Hematopoietic multipotent progenitor cell treated with erythropoietin and hydrocortisone succinate and interleukin-3 and kit ligand, for 4 days (in vitro differentiated cells): ENCODE measurements at regions not wholly inside any gene's neighbourhood (a gene's known extent, or its start where the extent isn't known, plus 50 kb on each side); places are given as distances from the start of the nearest gene placed in this dataset.

Experiments
- DNase-seq: peaks from one replicate; pipeline ENCODE4 v3.0.0-alpha.2; 2015

GRCh38 chr11:71201936-71202597, 50.3 kb downstream of the SHANK2 start:
- DNase-seq = no peak

- DNase-seq = no peak
These were observed 51.1 kb downstream of the SHANK2 start for GRCh38 chr11:71201231-71201630.

GRCh38 chr11:71200761-71201160, 51.6 kb downstream of the SHANK2 start:
- no peak for DNase-seq

DNA sequence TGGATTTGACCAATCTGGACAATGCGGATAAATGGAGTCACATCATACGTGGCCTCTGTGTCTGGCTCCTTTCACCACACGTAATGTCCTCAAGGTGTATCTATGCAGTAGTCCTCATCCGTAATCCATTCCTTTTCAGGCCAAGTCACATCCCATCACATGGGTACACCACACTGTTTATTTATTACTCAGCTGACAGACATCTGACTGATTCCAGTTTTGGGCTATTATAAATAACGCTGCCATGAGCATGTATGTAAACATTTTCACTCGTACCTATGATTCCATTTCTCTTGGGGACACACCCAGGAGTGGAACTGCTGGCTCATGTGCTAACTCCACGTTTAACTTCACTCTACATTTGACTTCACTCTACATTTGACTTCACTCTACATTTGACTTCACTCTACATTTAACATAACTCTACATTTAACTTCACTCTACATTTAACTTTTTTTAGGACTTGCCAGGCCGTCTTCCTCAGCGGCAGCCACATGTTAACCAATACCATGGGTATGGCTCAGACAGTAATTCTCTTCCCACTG, 52.1 kb downstream of the SHANK2 start:
- DNase-seq = no peak

DNA sequence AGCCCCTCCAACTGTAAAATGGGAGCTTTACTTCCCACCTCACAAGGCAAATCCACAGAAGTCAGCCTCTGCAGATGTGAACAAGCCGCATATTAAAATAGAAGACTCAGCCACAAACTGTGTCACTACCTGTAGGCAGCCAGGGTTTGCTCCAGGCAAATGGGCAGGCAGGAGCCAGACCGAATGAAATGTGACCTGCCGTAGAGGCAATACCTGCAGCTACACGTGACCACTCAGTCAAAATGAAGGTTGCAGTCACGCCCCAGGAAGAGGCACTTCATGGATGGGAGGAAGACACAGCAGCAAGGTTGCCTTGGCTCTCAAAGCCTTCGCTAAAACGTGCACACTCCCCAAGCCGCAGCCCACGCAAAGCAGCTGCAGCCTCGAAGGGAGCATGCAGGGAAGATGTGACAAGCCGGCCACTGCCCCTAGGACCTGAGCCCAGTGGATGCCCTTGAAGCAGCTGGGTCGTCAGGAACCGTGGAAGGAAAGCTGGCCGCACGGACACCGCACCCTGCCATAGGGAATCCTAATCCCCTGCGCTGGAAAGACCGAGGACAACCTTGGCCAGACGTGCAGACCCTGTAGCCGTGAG, 53.1 kb downstream of the SHANK2 start:
- DNase-seq = no peak

DNA sequence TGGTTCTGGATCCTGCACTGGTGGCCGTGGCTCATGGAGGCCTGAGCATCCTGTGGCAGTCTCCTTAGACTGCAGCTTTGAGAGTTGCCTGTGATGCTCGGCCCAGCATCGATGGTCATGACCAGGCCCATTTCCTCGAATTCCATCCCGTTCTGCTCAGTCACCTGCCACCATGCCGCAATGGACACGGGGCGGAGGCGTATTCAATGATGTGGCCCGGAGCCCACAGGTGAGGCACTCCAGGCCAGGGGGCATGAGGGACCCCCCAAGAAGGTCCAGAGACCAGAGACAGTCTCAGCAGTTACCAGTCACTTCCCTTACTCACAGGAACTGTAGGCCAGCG, 53.6 kb downstream of the SHANK2 start:
- DNase-seq = no peak

DNA sequence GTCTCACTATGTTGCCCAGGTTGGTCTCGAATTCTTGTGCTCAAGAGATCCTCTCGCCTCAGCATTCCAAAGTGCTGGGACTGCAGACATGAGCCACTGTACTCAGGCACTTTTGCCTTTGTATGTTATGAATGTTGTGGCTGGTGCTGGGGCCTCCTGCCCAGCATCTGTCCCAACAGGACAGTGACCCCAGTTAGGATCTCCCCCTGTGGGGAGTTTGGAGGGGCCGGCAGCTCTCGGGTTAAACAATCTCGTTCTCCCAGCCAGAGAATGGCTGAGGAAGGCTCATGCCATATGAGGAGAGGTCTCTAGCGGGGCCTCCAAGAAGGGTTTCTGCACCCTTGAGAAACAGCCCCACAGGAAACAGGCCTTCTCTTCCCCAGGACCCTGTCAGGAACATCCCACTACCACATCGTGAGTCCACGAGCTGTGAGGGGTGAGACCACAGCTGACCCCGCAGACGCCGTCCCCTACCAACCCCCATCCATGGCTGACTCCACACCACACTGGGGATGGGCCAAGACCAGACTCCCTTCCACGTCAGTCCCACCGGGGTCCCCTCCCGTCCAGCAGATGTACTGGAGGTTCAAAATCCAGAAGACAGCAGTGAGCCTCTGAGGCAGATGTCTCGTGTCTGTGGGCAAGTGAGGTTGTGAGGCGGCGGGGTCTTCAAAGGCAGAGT, 54.1 kb downstream of the SHANK2 start:
- no peak for DNase-seq

DNA sequence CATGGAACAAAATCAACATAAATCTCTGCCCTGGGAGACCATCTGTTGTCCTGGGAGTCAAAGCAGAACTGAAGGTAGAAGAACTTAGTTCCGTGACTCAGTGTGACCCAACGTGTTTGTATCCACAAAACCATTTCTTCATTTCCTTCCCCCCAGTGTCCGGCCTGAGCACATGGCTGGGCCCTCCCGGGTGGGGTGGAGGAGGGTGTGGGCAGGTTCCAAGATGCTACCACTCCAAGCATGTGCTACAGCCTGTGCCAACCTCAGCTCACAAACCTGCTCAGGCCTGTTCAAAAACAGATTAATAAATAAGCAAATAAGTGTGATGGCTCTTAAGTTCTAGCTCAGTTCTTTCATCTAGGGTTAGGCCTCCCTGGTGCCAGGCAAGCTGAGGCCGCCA, 55.3 kb downstream of the SHANK2 start:
- DNase-seq = no peak

DNA sequence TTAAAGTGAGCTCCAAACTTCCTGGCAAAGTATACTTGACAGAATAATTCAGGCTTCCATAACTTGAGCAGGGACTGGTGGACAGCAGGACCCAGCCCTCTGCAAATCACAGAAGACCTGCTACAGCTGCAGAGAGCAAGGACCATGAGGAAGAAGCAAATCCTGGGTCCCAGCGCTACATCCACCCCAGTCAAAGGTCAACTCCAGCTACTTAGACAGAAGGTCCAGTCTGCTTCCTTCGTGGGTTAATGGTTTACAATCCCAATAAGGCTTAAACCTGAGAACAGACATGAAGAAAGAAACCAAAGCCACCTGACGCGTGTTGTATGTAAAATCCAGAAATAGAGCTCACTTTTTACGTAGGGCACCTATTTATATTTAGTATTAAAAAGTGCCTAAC, 57.7 kb downstream of the SHANK2 start:
- DNase-seq = no peak

- DNase-seq = no peak
These were observed 58.9 kb downstream of the SHANK2 start for GRCh38 chr11:71193431-71193830.

- no peak for DNase-seq
These were observed 59.7 kb downstream of the SHANK2 start for GRCh38 chr11:71192629-71193028.

GRCh38 chr11:71191201-71191600, 61.2 kb downstream of the SHANK2 start:
- DNase-seq = no peak

DNA sequence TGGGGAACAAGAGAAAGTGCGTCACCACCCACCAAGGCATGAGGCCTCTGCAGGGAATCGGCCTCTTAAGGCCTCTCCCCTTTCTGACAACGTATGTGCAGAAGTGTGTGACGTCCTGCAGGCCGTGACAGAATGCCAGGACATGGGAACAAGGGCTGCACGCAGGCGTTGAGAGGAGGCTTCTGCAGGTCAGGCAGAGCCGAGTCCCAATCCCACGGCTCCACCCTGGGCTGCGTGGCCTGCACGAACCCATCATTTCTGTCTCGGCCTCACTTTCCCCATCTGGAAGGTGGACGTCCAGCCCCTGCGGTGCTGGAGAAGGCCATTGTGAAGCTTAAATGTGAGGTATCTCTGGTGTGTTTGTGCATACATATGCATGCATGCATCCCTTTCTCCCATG, 61.8 kb downstream of the SHANK2 start:
- DNase-seq = no peak

- no peak for DNase-seq
These were observed 62.5 kb downstream of the SHANK2 start for GRCh38 chr11:71189768-71190315.

GRCh38 chr11:71188886-71189767, 63.2 kb downstream of the SHANK2 start:
- no peak for DNase-seq

DNA sequence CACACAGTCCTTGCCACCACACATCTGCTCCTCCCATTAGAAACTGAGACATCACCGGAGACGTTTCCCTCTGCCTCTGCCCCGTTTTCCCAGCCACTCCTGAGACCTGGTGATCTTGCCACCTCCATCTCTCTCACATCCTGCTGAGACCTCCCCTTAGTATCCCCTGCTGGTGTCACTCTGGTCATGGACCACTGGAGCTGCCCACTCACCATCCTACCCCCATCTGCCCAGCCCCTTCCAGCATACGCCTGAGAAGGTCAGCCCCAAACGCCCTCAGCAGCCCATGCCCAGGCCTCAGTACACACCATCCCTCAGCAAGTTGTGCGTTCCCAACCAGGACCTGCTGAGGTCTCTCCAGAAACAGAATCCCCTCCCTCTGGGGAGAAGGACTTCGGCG, 64.3 kb downstream of the SHANK2 start:
- no peak for DNase-seq

GRCh38 chr11:71186806-71187205, 65.6 kb downstream of the SHANK2 start:
- no peak for DNase-seq

DNA sequence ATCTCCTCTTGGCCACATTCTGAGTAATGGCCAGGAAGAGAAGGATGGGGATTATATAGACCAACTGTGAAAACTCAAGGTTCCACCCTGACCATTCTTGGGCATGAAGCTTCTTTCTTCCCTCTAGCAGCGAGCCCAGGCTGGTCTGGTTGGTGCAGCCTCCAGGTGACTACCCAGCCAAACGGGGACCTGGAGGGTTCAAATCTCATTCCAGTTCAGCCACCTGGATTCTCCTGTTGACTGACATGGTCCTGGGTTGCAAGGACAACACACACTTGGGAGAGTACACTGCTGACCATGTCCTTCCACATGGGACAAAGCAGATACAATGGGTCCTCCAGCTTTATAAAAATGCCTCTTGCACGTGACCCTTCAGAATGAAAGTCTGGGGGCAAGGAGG, 67.0 kb downstream of the SHANK2 start:
- DNase-seq = no peak

- DNase-seq = no peak
These were observed 67.8 kb downstream of the SHANK2 start for GRCh38 chr11:71184421-71185210.

- no peak for DNase-seq
These were observed 68.5 kb downstream of the SHANK2 start for GRCh38 chr11:71183878-71184277.

DNA sequence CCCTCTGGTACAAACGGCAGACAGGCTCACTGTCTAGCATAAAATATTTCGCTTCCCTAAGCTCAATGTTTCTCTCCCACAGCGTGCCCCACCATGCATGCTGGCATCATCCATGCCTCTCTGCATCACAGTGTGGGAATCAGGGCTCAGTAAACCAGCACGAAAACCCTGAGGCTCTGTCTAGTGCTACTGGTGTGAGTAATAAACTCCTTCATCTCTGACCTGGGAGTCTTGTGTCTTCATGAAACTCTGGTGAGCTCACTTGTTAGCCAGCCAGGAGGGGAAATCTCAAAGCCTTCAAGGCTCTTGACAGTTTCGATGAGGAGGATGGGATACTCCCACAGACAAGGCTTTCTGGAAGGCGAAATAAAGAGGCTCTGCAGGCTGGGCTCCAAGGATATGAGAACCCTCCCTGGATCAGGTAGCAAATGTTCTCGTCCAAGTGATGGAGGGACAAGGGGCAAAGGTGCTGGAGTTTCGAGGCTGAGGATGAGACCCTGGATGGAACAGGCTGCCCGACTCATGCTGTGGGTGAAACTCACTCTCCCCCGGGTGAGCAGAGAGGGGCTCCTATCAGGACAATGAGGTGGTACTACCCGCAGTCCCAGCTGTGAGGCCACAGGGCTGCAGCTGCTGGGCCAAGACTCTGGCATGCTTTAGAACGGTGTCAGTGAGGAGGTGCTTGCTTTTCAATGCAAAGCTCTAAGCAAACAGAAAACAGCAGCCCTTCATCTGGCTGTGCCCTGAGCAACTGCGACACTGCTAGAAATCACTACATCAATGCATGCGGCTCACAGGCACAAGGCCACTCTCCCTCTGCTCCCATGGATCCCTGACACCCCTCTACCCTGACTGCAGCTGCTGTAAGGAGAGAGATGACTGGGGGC, 69.3 kb downstream of the SHANK2 start:
- DNase-seq = no peak
